ENCODE measurements at regions not wholly inside any gene's neighbourhood (a gene's known extent, or its start where the extent isn't known, plus 50 kb on each side); places are given as distances from the start of the nearest gene placed in this dataset.

DNA sequence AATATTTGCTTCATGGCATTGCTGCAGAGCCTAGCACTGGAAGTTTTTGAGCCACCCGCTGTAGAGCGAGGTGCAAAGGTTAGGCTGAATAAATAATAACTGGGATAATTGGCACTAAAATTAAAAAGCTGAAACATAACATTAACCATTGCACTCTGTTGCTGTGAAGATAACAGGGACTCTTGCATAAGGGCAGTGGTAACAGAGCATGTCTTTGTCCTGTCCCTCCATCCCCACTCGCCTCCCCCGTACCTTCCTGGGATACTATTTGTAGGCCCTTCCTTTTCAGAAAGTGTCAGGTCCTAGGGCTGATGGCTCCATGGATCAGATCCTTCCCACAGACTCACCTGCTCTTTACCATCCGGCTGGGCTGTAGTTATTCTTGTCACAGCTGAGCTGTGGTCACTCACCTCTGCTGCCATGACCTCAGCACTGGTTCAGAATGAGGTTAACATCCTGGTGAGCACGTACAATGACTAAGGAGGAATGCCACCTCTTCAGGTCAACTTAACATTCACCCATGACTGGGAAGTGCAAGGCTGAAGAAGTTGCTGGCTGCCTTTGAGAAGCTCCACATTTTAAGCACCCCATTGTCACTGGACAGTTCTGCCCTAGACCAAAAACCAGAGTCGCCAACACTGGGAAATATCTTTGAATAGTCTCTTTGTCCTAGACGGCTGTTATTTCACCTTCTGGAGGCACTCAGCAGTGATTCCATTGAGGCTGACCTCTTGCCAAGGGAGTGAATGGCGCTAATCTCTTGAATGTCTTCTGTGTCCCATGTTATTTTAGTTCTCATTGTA is 103.2 kb upstream of the KIRREL3 start:
- H3K27ac Mint-ChIP-seq (ENCODE audit: unreplicated experiment), result no peak overlapping the region
- Histone ChIP-seq H4K20me1 (ENCODE audit: insufficient read depth, low read length) (no peaks in the 10 kb centered on the region), H3K27ac (ENCODE audit: low read depth, low read length) (no peak overlapping the region), H3K36me3 (ENCODE audit: insufficient read depth, low read length) (no peaks in the 10 kb centered on the region), H3K4me2 (ENCODE audit: low read length) (no peak overlapping the region), H3K4me1 (ENCODE audit: insufficient read depth, low read length) (no peaks in the 10 kb centered on the region), H3K9me3 (ENCODE audit: insufficient read depth, low read depth, low read length) (no peaks in the 10 kb centered on the region), H2AFZ (ENCODE audit: low read depth, low read length) (no peak overlapping the region), H3K79me2 (ENCODE audit: insufficient read depth, low read length) (no peaks in the 10 kb centered on the region), H3K9ac (ENCODE audit: low read length) (no peak overlapping the region), H3K27me3 (ENCODE audit: insufficient read depth, low read length) (no peaks in the 10 kb centered on the region), H3K4me3 (ENCODE audit: insufficient read depth, low read depth, low read length) (no peak overlapping the region)
- H3K9me3 Mint-ChIP-seq (ENCODE audit: unreplicated experiment), result no peaks in the 10 kb centered on the region
- peaks cover 10% of the 10 kb centered on the region for H3K27me3 Mint-ChIP-seq (ENCODE audit: low read depth, unreplicated experiment)
- no peak overlapping the region for H3K4me3 Mint-ChIP-seq (ENCODE audit: unreplicated experiment)
- no peaks in the 10 kb centered on the region for H3K36me3 Mint-ChIP-seq (ENCODE audit: low read depth, unreplicated experiment)
- DNase-seq (ENCODE audit: low read depth) (no peak), FAIRE-seq (no peak)
- H3K4me1 Mint-ChIP-seq (ENCODE audit: low read depth, unreplicated experiment), result no peaks in the 10 kb centered on the region
- TF ChIP-seq EZH2 (IDR thresholded peaks at IDR 0.05; ENCODE audit: insufficient read depth, low read length), result no peak
- TF ChIP-seq, protein P1, sequence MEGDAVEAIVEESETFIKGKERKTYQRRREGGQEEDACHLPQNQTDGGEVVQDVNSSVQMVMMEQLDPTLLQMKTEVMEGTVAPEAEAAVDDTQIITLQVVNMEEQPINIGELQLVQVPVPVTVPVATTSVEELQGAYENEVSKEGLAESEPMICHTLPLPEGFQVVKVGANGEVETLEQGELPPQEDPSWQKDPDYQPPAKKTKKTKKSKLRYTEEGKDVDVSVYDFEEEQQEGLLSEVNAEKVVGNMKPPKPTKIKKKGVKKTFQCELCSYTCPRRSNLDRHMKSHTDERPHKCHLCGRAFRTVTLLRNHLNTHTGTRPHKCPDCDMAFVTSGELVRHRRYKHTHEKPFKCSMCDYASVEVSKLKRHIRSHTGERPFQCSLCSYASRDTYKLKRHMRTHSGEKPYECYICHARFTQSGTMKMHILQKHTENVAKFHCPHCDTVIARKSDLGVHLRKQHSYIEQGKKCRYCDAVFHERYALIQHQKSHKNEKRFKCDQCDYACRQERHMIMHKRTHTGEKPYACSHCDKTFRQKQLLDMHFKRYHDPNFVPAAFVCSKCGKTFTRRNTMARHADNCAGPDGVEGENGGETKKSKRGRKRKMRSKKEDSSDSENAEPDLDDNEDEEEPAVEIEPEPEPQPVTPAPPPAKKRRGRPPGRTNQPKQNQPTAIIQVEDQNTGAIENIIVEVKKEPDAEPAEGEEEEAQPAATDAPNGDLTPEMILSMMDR (IDR thresholded peaks at IDR 0.05; ENCODE audit: insufficient read depth, low read depth, low read length), result no peak

DNA sequence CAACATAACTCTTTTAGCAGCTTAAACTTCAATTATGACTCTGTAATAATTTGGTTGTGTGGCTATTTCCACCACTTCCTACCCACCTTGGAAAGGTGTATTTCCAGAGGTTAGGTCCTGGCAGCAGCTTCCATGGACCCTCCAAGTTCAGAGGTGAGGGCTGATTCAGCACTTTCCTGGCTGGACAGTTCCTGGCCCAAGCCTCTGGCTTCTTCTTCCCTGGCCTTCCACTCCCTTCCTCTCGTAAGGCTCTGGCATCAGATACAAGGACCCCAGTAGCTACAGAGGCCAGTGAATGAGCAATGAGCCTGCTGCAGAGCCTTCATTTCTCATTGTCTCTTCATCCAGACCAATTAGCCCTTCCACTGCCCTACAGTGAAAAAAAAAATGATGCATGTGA is 98.1 kb upstream of the KIRREL3 start:
- Histone ChIP-seq H2AFZ (ENCODE audit: low read depth, low read length) (no peak overlapping the region), H3K4me2 (ENCODE audit: low read length) (no peak overlapping the region), H3K27me3 (ENCODE audit: insufficient read depth, low read length) (no peaks in the 10 kb centered on the region), H4K20me1 (ENCODE audit: insufficient read depth, low read length) (no peaks in the 10 kb centered on the region), H3K9me3 (ENCODE audit: insufficient read depth, low read depth, low read length) (no peaks in the 10 kb centered on the region), H3K4me1 (ENCODE audit: insufficient read depth, low read length) (no peaks in the 10 kb centered on the region), H3K9ac (ENCODE audit: low read length) (no peak overlapping the region), H3K4me3 (ENCODE audit: insufficient read depth, low read depth, low read length) (no peak overlapping the region), H3K36me3 (ENCODE audit: insufficient read depth, low read length) (no peaks in the 10 kb centered on the region), H3K79me2 (ENCODE audit: insufficient read depth, low read length) (no peaks in the 10 kb centered on the region), H3K27ac (ENCODE audit: low read depth, low read length) (no peak overlapping the region)
- DNase-seq (ENCODE audit: low read depth) (no peak), FAIRE-seq (no peak)
- peaks cover 1% of the 10 kb centered on the region for H3K9me3 Mint-ChIP-seq (ENCODE audit: unreplicated experiment)
- H3K27ac Mint-ChIP-seq (ENCODE audit: unreplicated experiment), result no peak overlapping the region
- H3K4me3 Mint-ChIP-seq (ENCODE audit: unreplicated experiment), result no peak overlapping the region
- H3K27me3 Mint-ChIP-seq (ENCODE audit: low read depth, unreplicated experiment), result no peaks in the 10 kb centered on the region
- no peaks in the 10 kb centered on the region for H3K4me1 Mint-ChIP-seq (ENCODE audit: low read depth, unreplicated experiment)
- no peaks in the 10 kb centered on the region for H3K36me3 Mint-ChIP-seq (ENCODE audit: low read depth, unreplicated experiment)
- TF ChIP-seq EZH2 (IDR thresholded peaks at IDR 0.05; ENCODE audit: insufficient read depth, low read length), result no peak
- TF ChIP-seq, protein P1 (IDR thresholded peaks at IDR 0.05; ENCODE audit: insufficient read depth, low read depth, low read length), result no peak

DNA sequence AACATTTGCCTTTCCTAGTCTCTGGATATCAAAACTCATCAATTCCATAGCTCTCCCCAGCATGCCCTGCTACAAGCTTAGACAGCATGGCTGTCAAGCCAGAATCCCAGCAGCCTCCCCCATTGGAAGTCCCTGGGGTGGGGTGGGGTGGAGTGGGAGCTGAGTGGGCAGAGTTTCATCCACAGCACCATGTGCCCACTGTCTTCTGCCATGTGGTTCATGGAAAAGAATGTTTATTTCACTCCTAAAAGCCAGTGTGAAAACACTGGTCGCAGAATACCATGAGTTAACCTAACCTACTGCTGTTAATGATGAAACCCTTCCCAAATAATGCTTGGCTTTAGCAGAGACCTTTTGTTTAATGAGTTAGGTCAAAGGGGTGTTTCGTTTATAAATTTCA is 80.2 kb upstream of the KIRREL3 start:
- H3K4me1 Mint-ChIP-seq (ENCODE audit: low read depth, unreplicated experiment), result no peaks in the 10 kb centered on the region
- TF ChIP-seq, protein P1 (IDR thresholded peaks at IDR 0.05; ENCODE audit: insufficient read depth, low read depth, low read length), result no peak
- TF ChIP-seq EZH2 (IDR thresholded peaks at IDR 0.05; ENCODE audit: insufficient read depth, low read length), result no peak

More for the DNA sequence above, 80.2 kb upstream of the KIRREL3 start:
- no peak overlapping the region for H3K9ac ChIP-seq (ENCODE audit: low read length)
- DNase-seq (ENCODE audit: low read depth) (no peak), FAIRE-seq (no peak)
- Mint-ChIP-seq H3K9me3 (ENCODE audit: unreplicated experiment) (peaks cover 2% of the 10 kb centered on the region), H3K4me3 (ENCODE audit: unreplicated experiment) (no peak overlapping the region), H3K27me3 (ENCODE audit: low read depth, unreplicated experiment) (peaks cover 33% of the 10 kb centered on the region), H3K36me3 (ENCODE audit: low read depth, unreplicated experiment) (no peaks in the 10 kb centered on the region), H3K27ac (ENCODE audit: unreplicated experiment) (no peak overlapping the region)
- no peaks in the 10 kb centered on the region for H3K79me2 ChIP-seq (ENCODE audit: insufficient read depth, low read length)
- no peak overlapping the region for H3K4me3 ChIP-seq (ENCODE audit: insufficient read depth, low read depth, low read length)
- H3K27me3 ChIP-seq (ENCODE audit: insufficient read depth, low read length), result peaks cover 7% of the 10 kb centered on the region
- H3K9me3 ChIP-seq (ENCODE audit: insufficient read depth, low read depth, low read length), result no peaks in the 10 kb centered on the region
- no peak overlapping the region for H3K4me2 ChIP-seq (ENCODE audit: low read length)
- H3K36me3 ChIP-seq (ENCODE audit: insufficient read depth, low read length), result no peaks in the 10 kb centered on the region
- no peaks in the 10 kb centered on the region for H4K20me1 ChIP-seq (ENCODE audit: insufficient read depth, low read length)
- H3K27ac ChIP-seq (ENCODE audit: low read depth, low read length), result no peak overlapping the region
- no peak overlapping the region for H2AFZ ChIP-seq (ENCODE audit: low read depth, low read length)
- H3K4me1 ChIP-seq (ENCODE audit: insufficient read depth, low read length), result no peaks in the 10 kb centered on the region

All from astrocyte (in vitro differentiated cells and primary cell).